Esophagus squamous epithelium (tissue), 4 donors: ENCODE measurements at regions not wholly inside any gene's neighbourhood (a gene's known extent, or its start where the extent isn't known, plus 50 kb on each side); places are given as distances from the start of the nearest gene placed in this dataset.

Experiments
- CTCF ChIP-seq, 6 experiments: fragments of 450-650 bp in 4 of 6; fragments of 200-600 bp in 2 of 6; sonication (generic) in 2 of 6; IDR thresholded peaks; one replicate each; pipeline ENCODE4 v1.5.1; 2016 to 2019; ENCODE audit warnings: antibody characterized with exemption in 6 of 6, mild to moderate bottlenecking in 4 of 6, moderate library complexity in 4 of 6
- POLR2A ChIP-seq, 4 donors: fragments of 450-650 bp; IDR thresholded peaks; one replicate each; pipeline ENCODE4 v1.6.1; 2017; ENCODE audit warnings: antibody characterized with exemption in 4 of 4, mild to moderate bottlenecking in 4 of 4, moderate library complexity in 3 of 4

- no peak for TF ChIP-seq CTCF (IDR thresholded peaks at IDR 0.05)
- TF ChIP-seq POLR2A (IDR thresholded peaks at IDR 0.05), result no peak
These were observed 235.3 kb downstream of the SEC14L1 start for GRCh38 chr17:77375917-77376651.
